Smooth muscle cell (in vitro differentiated cells): ENCODE measurements at regions not wholly inside any gene's neighbourhood (a gene's known extent, or its start where the extent isn't known, plus 50 kb on each side); places are given as distances from the start of the nearest gene placed in this dataset.

Experiments
- DNase-seq: peaks from one replicate; lab custom pipeline; 2025; ENCODE audit not compliant: unreplicated experiment; lab: John Stamatoyannopoulos, UW
- H2AFZ ChIP-seq: fragments of 200-600 bp; sonication (generic); 2 replicates; pipeline ENCODE4 v1.6.0; 2016; ENCODE audit warnings: antibody characterized with exemption, low read depth, mild to moderate bottlenecking
- H3F3A ChIP-seq: fragments of 200-600 bp; sonication (generic); 2 replicates; pipeline ENCODE4 v1.6.0; 2017; ENCODE audit warnings: antibody characterized with exemption, low read depth
- H3K27ac ChIP-seq: fragments of 200-600 bp; sonication (generic); 2 replicates; pipeline ENCODE4 v1.5.1; 2016; ENCODE audit warnings: low read depth, mild to moderate bottlenecking
- H3K27me3 ChIP-seq: fragments of 200-600 bp; sonication (generic); 2 replicates; pipeline ENCODE4 v1.6.1; 2016; ENCODE audit warnings: low read depth, mild to moderate bottlenecking
- H3K36me3 ChIP-seq: fragments of 200-600 bp; sonication (generic); 2 replicates; pipeline ENCODE4 v1.5.1; 2016; ENCODE audit warnings: low read depth
- H3K4me1 ChIP-seq: fragments of 200-600 bp; sonication (generic); 2 replicates; pipeline ENCODE4 v1.5.1; 2016; ENCODE audit warnings: low read depth
- H3K4me2 ChIP-seq: fragments of 200-600 bp; sonication (generic); 2 replicates; pipeline ENCODE4 v1.6.0; 2016; ENCODE audit warnings: mild to moderate bottlenecking
- H3K4me3 ChIP-seq: fragments of 200-600 bp; sonication (generic); 2 replicates; pipeline ENCODE4 v1.5.1; 2016; ENCODE audit warnings: mild to moderate bottlenecking
- H3K79me2 ChIP-seq: fragments of 200-600 bp; sonication (generic); 2 replicates; pipeline ENCODE4 v1.6.0; 2016; ENCODE audit warnings: low read depth, mild to moderate bottlenecking
- H3K9ac ChIP-seq: fragments of 200-600 bp; sonication (generic); 2 replicates; pipeline ENCODE4 v1.6.0; 2016; ENCODE audit warnings: low read depth
- H3K9me3 ChIP-seq: fragments of 200-600 bp; sonication (generic); replicated peaks from 2 replicates; pipeline ENCODE4 v1.5.1; 2016; ENCODE audit warnings: low read depth
- H4K20me1 ChIP-seq: fragments of 200-600 bp; sonication (generic); 2 replicates; pipeline ENCODE4 v1.6.0; 2016; ENCODE audit warnings: low read depth
- CTCF ChIP-seq: fragments of 200-600 bp; sonication (generic); IDR thresholded peaks from 2 replicates; pipeline ENCODE4 v1.5.1; 2017; ENCODE audit warnings: borderline replicate concordance, mild to moderate bottlenecking, antibody characterized with exemption; ENCODE audit not compliant: insufficient read depth, poor library complexity, severe bottlenecking
- WGBS: methylation state at CpG from one replicate; pipeline ENCODE4 v1.1.7; 2016; ENCODE audit warnings: low lambda C conversion rate; 5-methylcytosine and 5-hydroxymethylcytosine counted together

- no peak overlapping the region for H3K9ac ChIP-seq
- WGBS = 83% methylated on average over 2 of the region's 2 CpGs
- no peak for DNase-seq
- no peaks in the 10 kb centered on the region for H3K36me3 ChIP-seq
- no peaks in the 10 kb centered on the region for H4K20me1 ChIP-seq
- no peaks in the 10 kb centered on the region for H3K27me3 ChIP-seq
- no peak overlapping the region for H3K4me2 ChIP-seq
- no peaks in the 10 kb centered on the region for H3K79me2 ChIP-seq
- peaks cover 7% of the 10 kb centered on the region for H3K9me3 ChIP-seq
- no peak overlapping the region for H2AFZ ChIP-seq
- no peaks in the 10 kb centered on the region for H3K4me1 ChIP-seq
- H3K27ac ChIP-seq = no peak overlapping the region
- no peak for TF ChIP-seq CTCF
- no peak overlapping the region for H3K4me3 ChIP-seq
- H3F3A ChIP-seq = no peaks in the 10 kb centered on the region
Observed at GRCh38 chr7:71055504-71055903, 76.4 kb upstream of the GALNT17 start.

GRCh38 chr7:71077743-71078476 is 54.0 kb upstream of the GALNT17 start:
- Histone ChIP-seq H3K9ac (no peak overlapping the region), H3K9me3 (no peaks in the 10 kb centered on the region), H3K4me2 (no peak overlapping the region), H3K36me3 (no peaks in the 10 kb centered on the region), H3K4me1 (no peaks in the 10 kb centered on the region), H3K27me3 (no peaks in the 10 kb centered on the region), H3F3A (no peaks in the 10 kb centered on the region), H3K79me2 (no peaks in the 10 kb centered on the region), H4K20me1 (no peaks in the 10 kb centered on the region), H3K27ac (no peak overlapping the region), H2AFZ (no peak overlapping the region), H3K4me3 (no peak overlapping the region)
- no peak for TF ChIP-seq CTCF
- WGBS = 96% methylated on average over 29 of the region's 37 CpGs
- no peak for DNase-seq
